ENCODE measurements at regions not wholly inside any gene's neighbourhood (a gene's known extent, or its start where the extent isn't known, plus 50 kb on each side); places are given as distances from the start of the nearest gene placed in this dataset.
"Not testable (repeated sequence)": the region's sequence is repeated elsewhere in the genome, so short reads cannot be mapped to it uniquely, and the experiment has no call there.

GRCh38 chr5:173392172-173392571, 64.0 kb upstream of the STC2 start:
- H3K27ac Mint-ChIP-seq, result no peak overlapping the region
- no peak overlapping the region for H3K4me3 Mint-ChIP-seq (ENCODE audit: low read depth)
- DNase-seq (ENCODE audit: low spot score, unreplicated experiment), result no peak
- peaks cover 6% of the 10 kb centered on the region for H3K9me3 Mint-ChIP-seq (ENCODE audit: low read depth)
- no peaks in the 10 kb centered on the region for H3K36me3 Mint-ChIP-seq (ENCODE audit: insufficient read depth)
- peaks cover 3% of the 10 kb centered on the region for H3K27me3 Mint-ChIP-seq
- no peak for TF ChIP-seq CTCF (IDR thresholded peaks at IDR 0.05; ENCODE audit: unreplicated experiment)
- no peaks in the 10 kb centered on the region for H3K4me1 Mint-ChIP-seq (ENCODE audit: low read depth)

- H3K27ac Mint-ChIP-seq, result no peak overlapping the region
- no peaks in the 10 kb centered on the region for H3K4me1 Mint-ChIP-seq (ENCODE audit: low read depth)
- no peak for TF ChIP-seq CTCF (IDR thresholded peaks at IDR 0.05; ENCODE audit: unreplicated experiment)
- no peaks in the 10 kb centered on the region for H3K27me3 Mint-ChIP-seq
- no peak overlapping the region for H3K4me3 Mint-ChIP-seq (ENCODE audit: low read depth)
- no peaks in the 10 kb centered on the region for H3K36me3 Mint-ChIP-seq (ENCODE audit: insufficient read depth)
- no peak for DNase-seq (ENCODE audit: low spot score, unreplicated experiment)
- peaks cover 6% of the 10 kb centered on the region for H3K9me3 Mint-ChIP-seq (ENCODE audit: low read depth)
Measured at GRCh38 chr5:173391031-173391430, 62.8 kb upstream of the STC2 start.

- H3K27ac Mint-ChIP-seq, result not testable (repeated sequence)
Measured at GRCh38 chr5:173387293-173387692, 59.1 kb upstream of the STC2 start.

GRCh38 chr5:173385832-173386360, 57.7 kb upstream of the STC2 start:
- no peak for TF ChIP-seq CTCF (IDR thresholded peaks at IDR 0.05; ENCODE audit: unreplicated experiment)
- no peak overlapping the region for H3K27ac Mint-ChIP-seq
- no peaks in the 10 kb centered on the region for H3K36me3 Mint-ChIP-seq (ENCODE audit: insufficient read depth)
- no peak for DNase-seq (ENCODE audit: low spot score, unreplicated experiment)
- no peaks in the 10 kb centered on the region for H3K9me3 Mint-ChIP-seq (ENCODE audit: low read depth)
- H3K27me3 Mint-ChIP-seq, result peaks cover 13% of the 10 kb centered on the region
- no peaks in the 10 kb centered on the region for H3K4me1 Mint-ChIP-seq (ENCODE audit: low read depth)
- H3K4me3 Mint-ChIP-seq (ENCODE audit: low read depth), result no peak overlapping the region

More at GRCh38 chr5:173387293-173387692, 59.1 kb upstream of the STC2 start:
- not testable (repeated sequence) for H3K36me3 Mint-ChIP-seq (ENCODE audit: insufficient read depth); H3K4me1 Mint-ChIP-seq (ENCODE audit: low read depth); H3K9me3 Mint-ChIP-seq (ENCODE audit: low read depth); DNase-seq (ENCODE audit: low spot score, unreplicated experiment); H3K4me3 Mint-ChIP-seq (ENCODE audit: low read depth); H3K27me3 Mint-ChIP-seq

GRCh38 chr5:173383711-173384110, 55.5 kb upstream of the STC2 start:
- Mint-ChIP-seq H3K27ac (no peak overlapping the region), H3K4me3 (ENCODE audit: low read depth) (no peak overlapping the region), H3K36me3 (ENCODE audit: insufficient read depth) (no peaks in the 10 kb centered on the region), H3K4me1 (ENCODE audit: low read depth) (no peaks in the 10 kb centered on the region), H3K27me3 (peaks cover 20% of the 10 kb centered on the region), H3K9me3 (ENCODE audit: low read depth) (no peaks in the 10 kb centered on the region)
- no peak for DNase-seq (ENCODE audit: low spot score, unreplicated experiment)
- TF ChIP-seq CTCF (IDR thresholded peaks at IDR 0.05; ENCODE audit: unreplicated experiment), result no peak

DNA sequence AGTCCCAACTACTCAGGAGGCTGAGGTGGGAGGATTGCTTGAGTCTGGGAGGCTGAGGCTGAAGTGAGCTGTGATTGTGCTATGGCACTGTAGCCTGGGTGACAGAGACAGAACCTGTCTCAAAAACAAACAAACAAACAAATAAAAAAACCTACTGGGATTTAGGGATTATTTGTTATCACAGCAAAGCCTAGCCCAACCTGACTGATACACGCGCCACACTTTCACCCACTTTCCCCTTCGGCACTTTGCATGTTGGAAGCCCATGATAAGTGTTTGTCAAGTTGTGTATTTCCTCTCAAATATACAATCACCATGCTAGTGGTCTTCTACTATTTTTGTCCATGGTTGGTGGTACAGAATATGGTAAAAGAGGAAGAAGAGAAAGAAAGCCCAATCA, 50.5 kb upstream of the STC2 start:
- H3K4me3 Mint-ChIP-seq (ENCODE audit: low read depth), result no peak overlapping the region
- TF ChIP-seq CTCF (IDR thresholded peaks at IDR 0.05; ENCODE audit: unreplicated experiment), result no peak
- DNase-seq (ENCODE audit: low spot score, unreplicated experiment), result no peak
- no peak overlapping the region for H3K27ac Mint-ChIP-seq
- H3K9me3 Mint-ChIP-seq (ENCODE audit: low read depth), result no peaks in the 10 kb centered on the region
- no peaks in the 10 kb centered on the region for H3K36me3 Mint-ChIP-seq (ENCODE audit: insufficient read depth)
- H3K27me3 Mint-ChIP-seq, result peaks cover 11% of the 10 kb centered on the region
- no peaks in the 10 kb centered on the region for H3K4me1 Mint-ChIP-seq (ENCODE audit: low read depth)
